GM20431 (cell line): ENCODE measurements at regions not wholly inside any gene's neighbourhood (a gene's known extent, or its start where the extent isn't known, plus 50 kb on each side); places are given as distances from the start of the nearest gene placed in this dataset.

ENCODE experiments used
- in situ Hi-C: fragments of 300-500 bp; cut with MseI, MboI; formaldehyde crosslinking; loops from one replicate; pipeline ENCODE4 v1.15.0; 2020; ENCODE audit warnings: low sequenced_read_pairs; ENCODE audit not compliant: unreplicated experiment

- in situ Hi-C loops: no loop called here
Measured at GRCh38 chr3:154060238-154061000, 60.8 kb upstream of the ARHGEF26 start.

GRCh38 chr3:154061001-154061370 lies 60.2 kb upstream of the ARHGEF26 start:
- in situ Hi-C loops: no loop called here

- in situ Hi-C loops: no loop called here
Measured at GRCh38 chr3:154062513-154062912, 58.7 kb upstream of the ARHGEF26 start.

GRCh38 chr3:154071146-154071545 lies 50.0 kb upstream of the ARHGEF26 start:
- in situ Hi-C loops: no loop called here
